ENCODE measurements at regions not wholly inside any gene's neighbourhood (a gene's known extent, or its start where the extent isn't known, plus 50 kb on each side); places are given as distances from the start of the nearest gene placed in this dataset.

- TF ChIP-seq YY1 (IDR thresholded peaks at IDR 0.05; ENCODE audit: insufficient read depth, insufficient read length) (no peak), ZNF274 (IDR thresholded peaks at IDR 0.05; ENCODE audit: low read depth, low read length) (no peak), SUZ12 (IDR thresholded peaks at IDR 0.05; ENCODE audit: extremely low read depth, insufficient read depth, insufficient read length) (no peak)
- no peak overlapping the region for H3K9ac ChIP-seq (ENCODE audit: insufficient read length, low read depth)
- no peak overlapping the region for H3K4me3 ChIP-seq (ENCODE audit: insufficient read length, low read depth)
- H3K4me1 ChIP-seq (ENCODE audit: insufficient read depth, insufficient read length): no peaks in the 10 kb centered on the region
- DNase-seq (ENCODE audit: low read depth, low spot score): no peak
- H3K36me3 ChIP-seq (ENCODE audit: insufficient read depth, insufficient read length, low read length): no peaks in the 10 kb centered on the region
- H3K9me3 ChIP-seq (ENCODE audit: insufficient read depth, low read length): no peaks in the 10 kb centered on the region
- H3K27me3 ChIP-seq (ENCODE audit: insufficient read depth, insufficient read length): no peaks in the 10 kb centered on the region
Observed at GRCh38 chr18:41862921-41863320, 92.1 kb upstream of the PIK3C3 start.

- DNase-seq (ENCODE audit: low read depth, low spot score): no peak
- TF ChIP-seq ZNF274 (IDR thresholded peaks at IDR 0.05; ENCODE audit: low read depth, low read length) (no peak), YY1 (IDR thresholded peaks at IDR 0.05; ENCODE audit: insufficient read depth, insufficient read length) (no peak), SUZ12 (IDR thresholded peaks at IDR 0.05; ENCODE audit: extremely low read depth, insufficient read depth, insufficient read length) (no peak)
- H3K27me3 ChIP-seq (ENCODE audit: insufficient read depth, insufficient read length): no peaks in the 10 kb centered on the region
Observed at GRCh38 chr18:41860987-41861386, 94.0 kb upstream of the PIK3C3 start.

GRCh38 chr18:41858761-41859555 lies 96.1 kb upstream of the PIK3C3 start:
- Histone ChIP-seq H3K4me1 (ENCODE audit: insufficient read depth, insufficient read length) (no peaks in the 10 kb centered on the region), H3K27me3 (ENCODE audit: insufficient read depth, insufficient read length) (no peaks in the 10 kb centered on the region), H3K9me3 (ENCODE audit: insufficient read depth, low read length) (no peaks in the 10 kb centered on the region), H3K4me3 (ENCODE audit: insufficient read length, low read depth) (no peak overlapping the region), H3K36me3 (ENCODE audit: insufficient read depth, insufficient read length, low read length) (no peaks in the 10 kb centered on the region), H3K9ac (ENCODE audit: insufficient read length, low read depth) (no peak overlapping the region)
- no peak for TF ChIP-seq SUZ12 (IDR thresholded peaks at IDR 0.05; ENCODE audit: extremely low read depth, insufficient read depth, insufficient read length)
- no peak for TF ChIP-seq YY1 (IDR thresholded peaks at IDR 0.05; ENCODE audit: insufficient read depth, insufficient read length)
- no peak for TF ChIP-seq ZNF274 (IDR thresholded peaks at IDR 0.05; ENCODE audit: low read depth, low read length)
- DNase-seq (ENCODE audit: low read depth, low spot score): no peak

More at GRCh38 chr18:41860987-41861386, 94.0 kb upstream of the PIK3C3 start:
- H3K9me3 ChIP-seq (ENCODE audit: insufficient read depth, low read length): no peaks in the 10 kb centered on the region
- no peak overlapping the region for H3K9ac ChIP-seq (ENCODE audit: insufficient read length, low read depth)
- H3K4me3 ChIP-seq (ENCODE audit: insufficient read length, low read depth): no peak overlapping the region
- H3K4me1 ChIP-seq (ENCODE audit: insufficient read depth, insufficient read length): no peaks in the 10 kb centered on the region
- H3K36me3 ChIP-seq (ENCODE audit: insufficient read depth, insufficient read length, low read length): no peaks in the 10 kb centered on the region

GRCh38 chr18:41853280-41853679 lies 101.8 kb upstream of the PIK3C3 start:
- H3K27me3 ChIP-seq (ENCODE audit: insufficient read depth, insufficient read length): no peaks in the 10 kb centered on the region
- H3K9ac ChIP-seq (ENCODE audit: insufficient read length, low read depth): no peak overlapping the region
- DNase-seq (ENCODE audit: low read depth, low spot score): no peak
- no peaks in the 10 kb centered on the region for H3K36me3 ChIP-seq (ENCODE audit: insufficient read depth, insufficient read length, low read length)
- H3K4me3 ChIP-seq (ENCODE audit: insufficient read length, low read depth): no peak overlapping the region
- TF ChIP-seq ZNF274 (IDR thresholded peaks at IDR 0.05; ENCODE audit: low read depth, low read length) (no peak), SUZ12 (IDR thresholded peaks at IDR 0.05; ENCODE audit: extremely low read depth, insufficient read depth, insufficient read length) (no peak), YY1 (IDR thresholded peaks at IDR 0.05; ENCODE audit: insufficient read depth, insufficient read length) (no peak)
- no peaks in the 10 kb centered on the region for H3K4me1 ChIP-seq (ENCODE audit: insufficient read depth, insufficient read length)
- no peaks in the 10 kb centered on the region for H3K9me3 ChIP-seq (ENCODE audit: insufficient read depth, low read length)

- H3K9me3 ChIP-seq (ENCODE audit: insufficient read depth, low read length): no peaks in the 10 kb centered on the region
- no peaks in the 10 kb centered on the region for H3K4me1 ChIP-seq (ENCODE audit: insufficient read depth, insufficient read length)
- no peak overlapping the region for H3K9ac ChIP-seq (ENCODE audit: insufficient read length, low read depth)
- no peak for DNase-seq (ENCODE audit: low read depth, low spot score)
- TF ChIP-seq YY1 (IDR thresholded peaks at IDR 0.05; ENCODE audit: insufficient read depth, insufficient read length): no peak
- no peak for TF ChIP-seq SUZ12 (IDR thresholded peaks at IDR 0.05; ENCODE audit: extremely low read depth, insufficient read depth, insufficient read length)
- TF ChIP-seq ZNF274 (IDR thresholded peaks at IDR 0.05; ENCODE audit: low read depth, low read length): no peak
- H3K36me3 ChIP-seq (ENCODE audit: insufficient read depth, insufficient read length, low read length): no peaks in the 10 kb centered on the region
- no peak overlapping the region for H3K4me3 ChIP-seq (ENCODE audit: insufficient read length, low read depth)
- H3K27me3 ChIP-seq (ENCODE audit: insufficient read depth, insufficient read length): no peaks in the 10 kb centered on the region
Observed at GRCh38 chr18:41850781-41851180, 104.3 kb upstream of the PIK3C3 start.

GRCh38 chr18:41849632-41850031 lies 105.4 kb upstream of the PIK3C3 start:
- H3K9ac ChIP-seq (ENCODE audit: insufficient read length, low read depth): no peak overlapping the region

GRCh38 chr18:41845563-41845962 lies 109.5 kb upstream of the PIK3C3 start:
- Histone ChIP-seq H3K9me3 (ENCODE audit: insufficient read depth, low read length) (no peaks in the 10 kb centered on the region), H3K9ac (ENCODE audit: insufficient read length, low read depth) (no peak overlapping the region), H3K27me3 (ENCODE audit: insufficient read depth, insufficient read length) (no peaks in the 10 kb centered on the region), H3K36me3 (ENCODE audit: insufficient read depth, insufficient read length, low read length) (no peaks in the 10 kb centered on the region), H3K4me1 (ENCODE audit: insufficient read depth, insufficient read length) (no peaks in the 10 kb centered on the region), H3K4me3 (ENCODE audit: insufficient read length, low read depth) (no peak overlapping the region)
- DNase-seq (ENCODE audit: low read depth, low spot score): no peak
- TF ChIP-seq SUZ12 (IDR thresholded peaks at IDR 0.05; ENCODE audit: extremely low read depth, insufficient read depth, insufficient read length) (no peak), YY1 (IDR thresholded peaks at IDR 0.05; ENCODE audit: insufficient read depth, insufficient read length) (no peak), ZNF274 (IDR thresholded peaks at IDR 0.05; ENCODE audit: low read depth, low read length) (no peak)

More at GRCh38 chr18:41849632-41850031, 105.4 kb upstream of the PIK3C3 start:
- Histone ChIP-seq H3K9me3 (ENCODE audit: insufficient read depth, low read length) (no peaks in the 10 kb centered on the region), H3K4me3 (ENCODE audit: insufficient read length, low read depth) (no peak overlapping the region), H3K36me3 (ENCODE audit: insufficient read depth, insufficient read length, low read length) (no peaks in the 10 kb centered on the region), H3K27me3 (ENCODE audit: insufficient read depth, insufficient read length) (no peaks in the 10 kb centered on the region), H3K4me1 (ENCODE audit: insufficient read depth, insufficient read length) (no peaks in the 10 kb centered on the region)
- TF ChIP-seq YY1 (IDR thresholded peaks at IDR 0.05; ENCODE audit: insufficient read depth, insufficient read length): no peak
- no peak for TF ChIP-seq SUZ12 (IDR thresholded peaks at IDR 0.05; ENCODE audit: extremely low read depth, insufficient read depth, insufficient read length)
- TF ChIP-seq ZNF274 (IDR thresholded peaks at IDR 0.05; ENCODE audit: low read depth, low read length): no peak
- no peak for DNase-seq (ENCODE audit: low read depth, low spot score)

All from NT2/D1 (cell line).